Stomach (tissue), 8 donors: ENCODE measurements at regions not wholly inside any gene's neighbourhood (a gene's known extent, or its start where the extent isn't known, plus 50 kb on each side); places are given as distances from the start of the nearest gene placed in this dataset.

Source experiments
- DNase-seq, 2 donors: peaks; one replicate each; pipeline versions ENCODE4 v3.0.0 to v3.0.0-alpha.2; 2013 to 2019
- H3K27ac ChIP-seq, 5 donors: fragments of 200-600 bp in 4 of 5; sonication (generic) in 4 of 5; one replicate each; pipeline ENCODE4 v1.5.1; 2013 to 2019; ENCODE audit warnings: mild to moderate bottlenecking in 1 of 5, moderate library complexity in 1 of 5
- H3K27me3 ChIP-seq, 3 donors: fragments of 200-600 bp; sonication (generic); one replicate each; pipeline ENCODE4 v1.5.1; 2017 to 2019; ENCODE audit warnings: mixed run types in 1 of 3
- H3K36me3 ChIP-seq, 4 donors: fragments of 200-600 bp; sonication (generic); 1 replicate in 3 of 4; 2 replicates in 1 of 4; pipeline ENCODE4 v1.5.1; 2016 to 2019
- H3K4me1 ChIP-seq, 4 donors: fragments of 200-600 bp; sonication (generic); one replicate each; pipeline ENCODE4 v1.5.1; 2016 to 2019
- H3K4me3 ChIP-seq, 4 donors: fragments of 200-600 bp; sonication (generic) in 3 of 4; one replicate each; pipeline ENCODE4 v1.5.1; 2016 to 2019; ENCODE audit warnings: mild to moderate bottlenecking in 1 of 4
- H3K9me3 ChIP-seq, 4 donors: fragments of 200-600 bp; sonication (generic); one replicate each; pipeline ENCODE4 v1.5.1; 2016 to 2019
- CTCF ChIP-seq, 7 experiments: fragments of 450-650 bp in 4 of 7; fragments of 200-600 bp in 3 of 7; sonication (generic) in 3 of 7; IDR thresholded peaks; one replicate each; pipeline ENCODE4 v1.5.1; 2016 to 2019; ENCODE audit warnings: antibody characterized with exemption in 7 of 7, control low read depth in 2 of 7, mild to moderate bottlenecking in 1 of 7
- EP300 ChIP-seq: sonication (generic); formaldehyde crosslinking; IDR thresholded peaks from one replicate; pipeline ENCODE4 v1.6.1; 2017; ENCODE audit warnings: antibody characterized with exemption
- POLR2A ChIP-seq, 4 donors: fragments of 450-650 bp; IDR thresholded peaks; one replicate each; pipeline ENCODE4 v1.6.1; 2016; ENCODE audit warnings: antibody characterized with exemption in 4 of 4, control low read depth in 2 of 4, mild to moderate bottlenecking in 1 of 4, moderate library complexity in 1 of 4
- POLR2AphosphoS5 ChIP-seq, 3 donors: sonication (generic); formaldehyde crosslinking; IDR thresholded peaks; one replicate each; pipeline ENCODE4 v1.6.1; 2016; ENCODE audit warnings: antibody characterized with exemption in 3 of 3
- WGBS, 5 donors: extraction: QIAGEN DNeasy Blood & Tissue Kit in 3 of 5; methylation state at CpG; one replicate each; pipeline versions ENCODE4 v1.1.5 to v1.1.7; 2013 to 2018; 5-methylcytosine and 5-hydroxymethylcytosine counted together
- intact Hi-C: fragments of 100-400 bp; cut with DNase I; formaldehyde crosslinking; loops from one replicate; pipeline ENCODE4 v1.15.1; 2023; ENCODE audit warnings: low total_unique reads
- donor health status: healthy with polysubstance abuse.
- donor health status: Bipolar disorder and iron deficiency.
- donor health status: healthy.

- TF ChIP-seq CTCF (IDR thresholded peaks at IDR 0.05): no peak
- TF ChIP-seq POLR2A (IDR thresholded peaks at IDR 0.05): no peak
- TF ChIP-seq EP300: no peak
- TF ChIP-seq POLR2AphosphoS5 (IDR thresholded peaks at IDR 0.05): no peak
- Histone ChIP-seq H3K27ac (no peak overlapping the region), H3K9me3 (no peaks in the 10 kb centered on the region), H3K27me3 (no peaks in the 10 kb centered on the region), H3K36me3 (no peaks in the 10 kb centered on the region), H3K4me3 (no peak overlapping the region), H3K4me1 (peaks cover 14 to 50% (median 33%) of the 10 kb centered on the region in 4 donors)
- no peak for DNase-seq
- intact Hi-C loops: no loop called here
- 75 to 81% (median 78%) methylated on average over 6 of the region's 6 CpGs for WGBS, 5 donors
Measured at GRCh38 chr1:201691716-201692554, 137.0 kb upstream of the IPO9 start.

GRCh38 chr1:201692555-201693394, 136.2 kb upstream of the IPO9 start:
- no peaks in the 10 kb centered on the region for H3K27me3 ChIP-seq
- no peak overlapping the region for H3K27ac ChIP-seq
- intact Hi-C loops: no loop called here
- DNase-seq: no peak
- H3K4me3 ChIP-seq: no peak overlapping the region
- peaks cover 13 to 46% (median 30%) of the 10 kb centered on the region in 4 donors for H3K4me1 ChIP-seq
- no peaks in the 10 kb centered on the region for H3K9me3 ChIP-seq
- TF ChIP-seq POLR2A (IDR thresholded peaks at IDR 0.05) (no peak), CTCF (IDR thresholded peaks at IDR 0.05) (no peak), EP300 (no peak), POLR2AphosphoS5 (IDR thresholded peaks at IDR 0.05) (no peak)
- no peaks in the 10 kb centered on the region for H3K36me3 ChIP-seq
- WGBS, 5 donors: 74 to 84% (median 82%) methylated on average over 3 of the region's 3 CpGs

GRCh38 chr1:201693890-201694607, 134.9 kb upstream of the IPO9 start:
- 74 to 90% (median 86%) methylated on average over 5 to 8 of the region's 8 CpGs for WGBS, 5 donors
- DNase-seq: no peak
- Histone ChIP-seq H3K4me3 (no peak overlapping the region), H3K27me3 (no peaks in the 10 kb centered on the region), H3K9me3 (no peaks in the 10 kb centered on the region), H3K27ac (no peak overlapping the region), H3K36me3 (no peaks in the 10 kb centered on the region), H3K4me1 (peaks cover 13 to 46% (median 30%) of the 10 kb centered on the region in 4 donors)
- intact Hi-C loops: no loop called here
- TF ChIP-seq EP300: no peak
- TF ChIP-seq POLR2AphosphoS5 (IDR thresholded peaks at IDR 0.05): no peak
- no peak for TF ChIP-seq CTCF (IDR thresholded peaks at IDR 0.05)
- no peak for TF ChIP-seq POLR2A (IDR thresholded peaks at IDR 0.05)
